Large intestine (tissue), 3 donors: ENCODE measurements at regions not wholly inside any gene's neighbourhood (a gene's known extent, or its start where the extent isn't known, plus 50 kb on each side); places are given as distances from the start of the nearest gene placed in this dataset.

Source experiments
- DNase-seq, 2 donors: peaks; one replicate each; pipeline versions ENCODE4 v3.0.0 to v3.0.0-alpha.2; 2013
- H3K27ac ChIP-seq: one replicate; pipeline ENCODE4 v1.5.1; 2013; ENCODE audit warnings: low read length
- H3K27me3 ChIP-seq: 2 replicates; pipeline ENCODE4 v1.6.1; 2013; ENCODE audit warnings: low read length; ENCODE audit not compliant: control insufficient read depth, insufficient read depth
- H3K36me3 ChIP-seq: 2 replicates; pipeline ENCODE4 v1.6.1; 2013; ENCODE audit warnings: low read length; ENCODE audit not compliant: control insufficient read depth, insufficient read depth
- H3K4me1 ChIP-seq: one replicate; pipeline ENCODE4 v1.6.1; 2013; ENCODE audit warnings: low read length; ENCODE audit not compliant: control insufficient read depth, insufficient read depth
- H3K4me3 ChIP-seq: one replicate; pipeline ENCODE4 v1.5.1; 2013; ENCODE audit warnings: low read length
- H3K9me3 ChIP-seq: one replicate; pipeline ENCODE4 v1.6.1; 2013; ENCODE audit warnings: mild to moderate bottlenecking, low read depth, low read length, moderate library complexity; ENCODE audit not compliant: control insufficient read depth
- WGBS: methylation state at CpG from one replicate; pipeline ENCODE4 v1.1.5; 2013; ENCODE audit warnings: low lambda C conversion rate; ENCODE audit not compliant: insufficient coverage; 5-methylcytosine and 5-hydroxymethylcytosine counted together

GRCh38 chr10:4265964-4266363, 481.0 kb upstream of the KLF6 start:
- no peak overlapping the region for H3K4me3 ChIP-seq
- H3K27me3 ChIP-seq = no peaks in the 10 kb centered on the region
- no peak overlapping the region for H3K27ac ChIP-seq
- 100% methylated on average over 2 of the region's 3 CpGs for WGBS
- H3K4me1 ChIP-seq = peaks cover 6% of the 10 kb centered on the region
- no peaks in the 10 kb centered on the region for H3K36me3 ChIP-seq
- H3K9me3 ChIP-seq = no peaks in the 10 kb centered on the region
- DNase-seq = no peak

GRCh38 chr10:4264209-4264865, 479.3 kb upstream of the KLF6 start:
- Histone ChIP-seq H3K27ac (no peak overlapping the region), H3K4me1 (peaks cover 6% of the 10 kb centered on the region), H3K4me3 (no peak overlapping the region), H3K36me3 (no peaks in the 10 kb centered on the region), H3K27me3 (no peaks in the 10 kb centered on the region), H3K9me3 (no peaks in the 10 kb centered on the region)
- no CpG with 5 or more reads among the region's 8 CpGs for WGBS
- DNase-seq = no peak

- Histone ChIP-seq H3K27me3 (no peaks in the 10 kb centered on the region), H3K9me3 (no peaks in the 10 kb centered on the region), H3K27ac (no peak overlapping the region), H3K4me3 (no peak overlapping the region), H3K4me1 (peaks cover 6% of the 10 kb centered on the region), H3K36me3 (no peaks in the 10 kb centered on the region)
- no peak for DNase-seq
- no CpG with 5 or more reads among the region's 3 CpGs for WGBS
These were observed 478.6 kb upstream of the KLF6 start for GRCh38 chr10:4263601-4263921.

- Histone ChIP-seq H3K9me3 (no peaks in the 10 kb centered on the region), H3K36me3 (no peaks in the 10 kb centered on the region), H3K27me3 (no peaks in the 10 kb centered on the region), H3K4me3 (no peak overlapping the region), H3K27ac (no peak overlapping the region), H3K4me1 (peaks cover 6% of the 10 kb centered on the region)
- 87% methylated on average over 3 of the region's 4 CpGs for WGBS
- DNase-seq = no peak
These were observed 478.0 kb upstream of the KLF6 start for GRCh38 chr10:4262870-4263600.

- Histone ChIP-seq H3K4me1 (peaks cover 6% of the 10 kb centered on the region), H3K27ac (no peak overlapping the region), H3K4me3 (no peak overlapping the region), H3K36me3 (no peaks in the 10 kb centered on the region), H3K9me3 (no peaks in the 10 kb centered on the region), H3K27me3 (no peaks in the 10 kb centered on the region)
- no CpG with 5 or more reads among the region's 4 CpGs for WGBS
- no peak for DNase-seq
These were observed 477.4 kb upstream of the KLF6 start for GRCh38 chr10:4262449-4262848.

- no peaks in the 10 kb centered on the region for H3K9me3 ChIP-seq
- no peak overlapping the region for H3K4me3 ChIP-seq
- H3K4me1 ChIP-seq = peaks cover 6% of the 10 kb centered on the region
- H3K36me3 ChIP-seq = no peaks in the 10 kb centered on the region
- H3K27ac ChIP-seq = no peak overlapping the region
- no peak for DNase-seq
- no peaks in the 10 kb centered on the region for H3K27me3 ChIP-seq
- WGBS = 100% methylated on average over 2 of the region's 4 CpGs
These were observed 475.6 kb upstream of the KLF6 start for GRCh38 chr10:4260483-4261124.

- no peaks in the 10 kb centered on the region for H3K27me3 ChIP-seq
- H3K4me1 ChIP-seq = no peaks in the 10 kb centered on the region
- no peak for DNase-seq
- no peak overlapping the region for H3K27ac ChIP-seq
- no peaks in the 10 kb centered on the region for H3K36me3 ChIP-seq
- no peaks in the 10 kb centered on the region for H3K9me3 ChIP-seq
- H3K4me3 ChIP-seq = no peak overlapping the region
- no CpG with 5 or more reads among the region's 14 CpGs for WGBS
These were observed 473.0 kb upstream of the KLF6 start for GRCh38 chr10:4257939-4258465.

- Histone ChIP-seq H3K36me3 (no peaks in the 10 kb centered on the region), H3K4me1 (no peaks in the 10 kb centered on the region), H3K27me3 (no peaks in the 10 kb centered on the region), H3K9me3 (no peaks in the 10 kb centered on the region), H3K4me3 (no peak overlapping the region), H3K27ac (no peak overlapping the region)
- WGBS = 100% methylated on average over 1 of the region's 2 CpGs
- no peak for DNase-seq
These were observed 472.0 kb upstream of the KLF6 start for GRCh38 chr10:4256971-4257370.

GRCh38 chr10:4255751-4256150, 470.7 kb upstream of the KLF6 start:
- no peak overlapping the region for H3K4me3 ChIP-seq
- no peaks in the 10 kb centered on the region for H3K27me3 ChIP-seq
- DNase-seq = no peak
- no peaks in the 10 kb centered on the region for H3K4me1 ChIP-seq
- no peaks in the 10 kb centered on the region for H3K9me3 ChIP-seq
- no peak overlapping the region for H3K27ac ChIP-seq
- WGBS = no CpG with 5 or more reads among the region's 3 CpGs
- no peaks in the 10 kb centered on the region for H3K36me3 ChIP-seq

- Histone ChIP-seq H3K9me3 (no peaks in the 10 kb centered on the region), H3K36me3 (no peaks in the 10 kb centered on the region), H3K27ac (no peak overlapping the region), H3K27me3 (peaks cover 3% of the 10 kb centered on the region), H3K4me3 (no peak overlapping the region), H3K4me1 (no peaks in the 10 kb centered on the region)
- no peak for DNase-seq
- 86% methylated on average over 1 of the region's 11 CpGs for WGBS
These were observed 469.3 kb upstream of the KLF6 start for GRCh38 chr10:4254101-4254994.
